SKM-1 treated with dmso at 0.1 percent for 144 hours (cell line): ENCODE measurements at regions not wholly inside any gene's neighbourhood (a gene's known extent, or its start where the extent isn't known, plus 50 kb on each side); places are given as distances from the start of the nearest gene placed in this dataset.

Experiments used
- DNase-seq: peaks from one replicate; lab custom pipeline; 2025; ENCODE audit not compliant: unreplicated experiment; lab: John Stamatoyannopoulos, UW

DNA sequence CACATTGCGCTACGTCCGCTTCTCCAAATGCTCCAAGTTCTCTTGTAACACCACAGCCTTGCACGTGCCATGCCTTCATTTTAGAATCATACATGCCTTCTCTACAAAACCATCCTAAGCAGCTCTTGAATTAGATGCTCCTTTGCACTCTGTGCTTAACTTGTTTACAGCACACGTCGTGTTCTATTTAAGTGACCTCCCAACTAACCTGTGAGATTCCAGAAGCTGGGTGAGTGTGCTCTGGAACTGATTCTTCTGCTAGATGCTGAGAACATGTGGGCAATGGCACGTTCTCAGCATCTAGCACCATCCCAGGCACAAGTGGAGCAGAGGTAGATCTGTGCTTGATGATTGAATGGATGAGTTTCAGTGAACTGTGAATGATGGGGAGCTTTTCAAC, 100.0 kb upstream of the NEDD9 start:
- no peak for DNase-seq

DNA sequence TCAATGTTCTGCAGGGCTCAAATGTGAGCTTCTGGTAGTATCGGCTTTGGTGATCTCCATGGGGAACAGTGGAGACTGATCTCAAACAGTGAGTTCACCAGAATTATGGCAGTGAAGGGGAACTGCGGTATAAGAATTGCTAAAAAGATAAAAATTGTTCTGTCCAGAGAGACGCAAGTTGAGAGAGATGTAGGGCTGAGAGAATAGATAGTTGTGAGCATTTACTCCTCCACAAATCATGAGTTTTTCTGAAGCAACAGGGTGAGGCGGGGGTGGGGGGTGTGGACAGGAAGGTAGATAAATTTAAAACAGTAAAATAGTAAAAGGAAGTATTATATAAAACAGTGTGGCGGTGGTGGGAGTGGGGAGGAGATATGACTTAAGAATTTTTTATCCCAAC, 98.6 kb upstream of the NEDD9 start:
- no peak for DNase-seq

DNA sequence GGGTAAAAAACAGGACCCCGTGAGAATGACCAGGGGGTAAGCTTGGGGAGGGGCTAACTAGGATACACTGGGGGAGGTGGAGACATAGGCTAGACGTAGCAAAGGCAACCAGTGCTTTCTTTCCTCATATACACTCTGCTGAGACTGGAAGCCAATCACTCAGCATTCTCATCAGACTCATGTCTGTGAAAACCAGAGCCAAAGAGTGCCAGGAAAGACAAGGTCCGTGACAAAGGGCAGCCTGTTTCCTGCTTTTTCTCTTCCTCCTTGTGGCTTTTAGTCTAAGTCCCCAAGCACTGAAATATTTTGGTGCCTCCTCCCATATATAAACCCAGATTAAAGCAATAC, 97.9 kb upstream of the NEDD9 start:
- DNase-seq = peak; percentile 40

DNA sequence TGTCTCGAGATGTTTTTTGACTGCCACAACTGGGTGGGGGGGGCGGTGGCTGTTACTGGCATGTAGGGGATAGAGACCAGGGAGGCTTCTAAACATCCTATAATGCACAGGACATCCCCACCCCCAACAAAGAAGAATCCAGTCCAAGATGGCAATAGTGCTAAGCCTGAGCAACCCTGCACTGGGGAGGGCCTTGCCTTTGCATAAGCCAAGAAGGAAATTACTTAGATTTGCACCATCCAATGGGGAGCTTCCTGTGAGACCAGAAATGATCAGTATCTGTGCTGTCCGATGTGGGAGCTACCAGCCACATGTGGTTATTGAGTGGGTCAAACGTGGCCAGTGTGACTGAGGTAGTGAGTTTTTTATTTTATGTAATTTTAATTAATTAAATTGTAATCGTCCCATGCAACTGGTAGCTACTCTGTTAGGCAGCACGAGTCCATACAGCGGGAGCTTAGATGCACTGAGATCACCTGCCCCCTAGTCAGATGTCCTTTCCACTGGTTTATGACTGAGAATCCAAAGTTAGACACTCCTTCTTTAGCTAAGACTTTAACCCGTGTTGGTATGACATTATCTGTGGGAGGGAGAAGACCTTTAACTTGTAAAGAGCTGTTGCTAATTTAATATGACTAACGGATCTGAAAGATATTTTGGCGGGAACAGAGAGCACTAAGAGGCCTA, 97.4 kb upstream of the NEDD9 start:
- no peak for DNase-seq

DNA sequence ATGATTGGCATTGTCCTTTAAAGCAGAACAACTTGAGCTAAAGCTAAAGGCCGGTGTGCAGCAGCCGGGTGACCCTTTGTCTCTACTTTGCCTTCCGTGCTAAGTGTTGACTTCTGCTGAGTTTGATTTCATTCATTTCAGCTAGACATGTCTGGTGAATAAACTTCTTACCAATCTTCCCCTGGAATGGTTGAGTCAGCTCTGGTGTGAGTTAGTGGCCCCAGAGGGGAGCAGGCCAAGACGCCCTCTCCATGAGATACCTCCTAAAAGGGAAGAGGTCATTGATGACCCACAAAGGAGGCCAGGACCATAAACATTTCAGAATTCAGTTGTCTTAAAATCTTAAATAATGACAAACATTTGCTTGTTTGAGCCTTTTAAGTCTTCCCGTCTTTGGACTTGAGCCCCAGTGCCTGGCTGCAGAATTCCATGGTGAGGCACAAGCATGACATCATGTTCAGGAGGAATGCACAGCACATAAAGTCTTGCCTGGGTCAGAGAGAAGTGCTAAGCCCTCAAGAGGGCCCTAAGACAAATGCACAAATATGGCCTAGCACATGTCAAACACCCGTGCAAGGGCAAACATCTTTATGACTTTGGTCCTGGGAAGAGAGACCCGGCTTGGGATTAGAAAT, 96.3 kb upstream of the NEDD9 start:
- DNase-seq = no peak

DNA sequence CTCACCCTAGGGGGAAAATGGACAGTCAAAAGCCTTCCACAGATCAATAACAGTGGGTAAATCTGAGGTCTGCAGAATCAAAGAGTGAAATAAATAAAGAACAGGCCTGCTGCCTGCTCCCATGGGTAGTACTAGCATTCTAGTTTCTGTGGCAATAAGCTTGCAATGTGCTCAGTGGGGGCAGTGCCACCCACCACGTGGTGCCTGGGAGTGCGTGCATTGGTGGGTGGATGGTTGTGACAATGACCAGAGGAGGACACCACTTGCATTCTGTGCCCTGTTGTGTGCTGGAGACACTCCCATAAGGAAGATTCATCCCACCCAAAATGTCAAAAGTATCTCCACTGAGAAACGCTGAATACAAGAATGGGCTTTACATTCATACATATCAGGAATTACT, 95.5 kb upstream of the NEDD9 start:
- DNase-seq = no peak

DNA sequence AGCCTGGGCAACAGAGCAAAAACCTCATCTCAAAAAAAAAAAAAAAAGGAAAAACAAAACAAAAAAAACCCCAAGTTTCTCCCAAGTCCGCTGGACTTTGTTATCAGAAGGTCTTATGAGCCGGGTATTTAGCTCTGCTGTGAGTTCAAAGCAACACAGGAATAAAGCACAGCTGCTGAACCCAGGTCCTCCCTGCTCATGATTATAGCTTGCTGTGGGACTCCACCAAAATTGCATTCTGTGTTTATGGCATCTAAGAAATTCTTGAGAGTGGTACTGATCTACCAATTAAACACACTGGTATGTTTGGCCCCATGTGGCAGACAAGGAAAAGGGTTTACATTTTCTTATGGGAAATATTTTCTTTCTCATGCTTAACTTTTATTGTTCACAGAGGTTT, 93.6 kb upstream of the NEDD9 start:
- no peak for DNase-seq

DNA sequence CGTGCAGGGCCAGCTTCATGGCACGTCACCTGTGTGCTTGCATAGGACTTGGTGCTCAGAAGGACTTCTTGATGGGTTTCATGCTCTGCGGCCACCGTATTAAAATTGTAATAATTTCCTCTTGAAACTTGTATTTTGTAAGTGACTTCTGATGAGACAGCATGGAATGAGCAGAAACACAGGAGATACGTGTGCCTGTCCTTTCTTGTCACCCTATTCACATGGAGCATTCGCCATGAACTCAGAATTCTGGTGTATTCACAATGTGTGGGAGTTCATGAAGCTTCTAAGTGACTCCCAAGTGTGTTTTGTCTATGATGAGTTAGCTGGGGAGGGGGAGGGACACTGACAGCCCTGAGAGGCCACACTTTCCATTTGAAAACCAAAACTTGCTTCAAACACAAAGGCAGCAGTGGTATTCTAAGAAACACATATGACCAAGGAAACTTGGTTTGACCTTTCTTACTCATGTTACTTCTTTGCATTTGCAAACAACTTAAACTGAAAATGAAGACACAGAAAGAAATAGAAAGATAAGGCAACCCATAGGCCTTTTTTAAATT, 92.1 kb upstream of the NEDD9 start:
- DNase-seq = no peak

DNA sequence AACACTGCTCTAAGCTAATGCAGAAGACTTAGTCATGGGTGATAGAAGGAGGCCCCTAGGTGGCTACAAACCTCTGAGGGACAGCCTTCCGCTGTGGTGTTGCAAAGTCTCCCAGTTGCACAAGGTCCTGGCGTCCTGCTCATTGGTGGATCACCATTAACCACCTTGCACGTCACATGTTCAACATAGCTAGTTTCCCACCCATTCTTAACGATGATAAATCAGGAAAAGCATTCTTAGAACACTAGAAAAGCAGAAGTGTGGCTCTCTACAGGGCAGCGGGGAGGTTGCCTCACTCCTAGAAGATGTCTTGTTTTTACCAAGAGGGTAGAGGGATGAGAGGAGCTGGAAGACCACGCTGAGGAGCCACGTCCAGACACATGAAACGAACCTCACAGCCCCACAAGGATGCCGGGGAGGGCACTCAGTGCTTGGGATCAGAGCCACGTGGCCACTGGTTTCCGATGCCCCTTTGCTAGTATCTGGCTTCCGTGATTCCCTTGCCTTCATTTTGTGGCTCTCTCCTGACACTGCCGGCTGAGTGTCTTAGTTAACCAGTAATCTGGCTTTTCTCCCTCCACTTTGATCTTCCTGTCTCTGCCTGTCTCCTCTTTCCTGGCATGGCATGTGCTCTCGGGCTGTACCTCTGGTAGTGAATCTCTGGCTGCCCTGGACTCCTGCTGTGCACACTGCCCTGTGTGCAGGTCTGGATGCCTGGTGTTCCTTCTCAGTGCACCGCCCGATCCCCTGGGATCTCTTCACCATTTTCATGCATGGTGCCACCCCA, 91.4 kb upstream of the NEDD9 start:
- peak; percentile 100 for DNase-seq

DNA sequence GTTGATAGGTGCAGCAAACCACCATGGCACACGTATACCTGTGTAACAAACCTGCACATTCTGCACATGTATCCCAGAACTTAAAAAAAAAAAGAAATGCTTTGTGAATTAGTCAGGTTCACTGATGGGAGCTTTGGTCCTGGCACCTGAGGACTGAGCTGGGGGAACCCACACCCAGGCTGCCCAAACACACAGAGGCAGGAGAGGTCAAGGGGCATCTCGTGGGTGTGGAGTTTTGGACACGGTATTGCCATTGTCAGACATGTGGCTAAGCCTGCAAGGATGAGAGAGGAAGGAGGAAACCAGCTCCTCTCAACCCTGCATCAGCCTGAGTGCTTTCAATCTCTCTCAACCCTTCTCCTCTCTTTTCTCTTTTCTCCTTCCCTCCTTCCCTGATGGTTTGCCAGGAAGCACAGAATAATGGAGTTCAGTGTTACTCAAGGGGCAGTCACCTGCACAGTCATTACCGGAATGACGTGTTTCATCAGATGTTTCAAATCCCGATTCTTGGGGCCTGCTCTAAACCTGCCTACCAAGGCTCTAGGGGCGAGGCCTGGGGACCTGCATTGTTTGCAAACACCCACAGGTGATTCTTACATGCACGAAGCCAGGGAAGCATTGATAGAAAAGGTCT, 89.9 kb upstream of the NEDD9 start:
- DNase-seq = no peak

DNA sequence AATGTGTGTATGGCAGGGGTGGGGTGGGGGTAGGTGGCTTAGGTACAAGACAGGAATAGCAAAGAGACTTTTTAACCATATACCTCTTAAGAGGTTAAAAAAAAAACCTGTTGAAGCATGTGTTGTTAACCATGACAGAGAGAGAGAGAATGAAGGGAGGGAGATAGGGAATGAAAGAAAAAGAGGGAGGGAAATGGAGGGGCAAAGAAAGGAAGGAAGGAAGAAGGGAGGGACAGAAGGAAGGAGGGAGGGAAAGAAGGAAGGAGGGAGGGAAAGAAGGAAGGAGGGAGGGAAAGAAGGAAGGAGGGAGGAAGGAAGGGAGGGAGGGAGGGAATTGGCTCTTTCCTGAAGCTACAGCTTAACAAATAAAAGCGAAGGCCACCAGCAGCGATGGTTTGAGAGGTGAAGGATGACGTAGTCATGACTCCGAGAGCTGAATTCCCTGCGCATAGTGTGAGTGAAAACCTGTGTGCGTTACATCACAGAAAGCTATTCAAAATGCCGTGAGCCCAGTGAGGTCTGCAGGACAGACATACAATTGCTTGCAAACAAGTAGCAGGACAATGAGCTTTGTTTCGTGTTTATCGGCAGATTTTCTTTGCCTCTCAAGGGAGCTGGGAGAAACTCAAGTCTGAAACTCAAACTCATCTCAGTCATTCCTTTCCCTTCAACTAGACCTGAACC, 88.6 kb upstream of the NEDD9 start:
- DNase-seq = no peak

DNA sequence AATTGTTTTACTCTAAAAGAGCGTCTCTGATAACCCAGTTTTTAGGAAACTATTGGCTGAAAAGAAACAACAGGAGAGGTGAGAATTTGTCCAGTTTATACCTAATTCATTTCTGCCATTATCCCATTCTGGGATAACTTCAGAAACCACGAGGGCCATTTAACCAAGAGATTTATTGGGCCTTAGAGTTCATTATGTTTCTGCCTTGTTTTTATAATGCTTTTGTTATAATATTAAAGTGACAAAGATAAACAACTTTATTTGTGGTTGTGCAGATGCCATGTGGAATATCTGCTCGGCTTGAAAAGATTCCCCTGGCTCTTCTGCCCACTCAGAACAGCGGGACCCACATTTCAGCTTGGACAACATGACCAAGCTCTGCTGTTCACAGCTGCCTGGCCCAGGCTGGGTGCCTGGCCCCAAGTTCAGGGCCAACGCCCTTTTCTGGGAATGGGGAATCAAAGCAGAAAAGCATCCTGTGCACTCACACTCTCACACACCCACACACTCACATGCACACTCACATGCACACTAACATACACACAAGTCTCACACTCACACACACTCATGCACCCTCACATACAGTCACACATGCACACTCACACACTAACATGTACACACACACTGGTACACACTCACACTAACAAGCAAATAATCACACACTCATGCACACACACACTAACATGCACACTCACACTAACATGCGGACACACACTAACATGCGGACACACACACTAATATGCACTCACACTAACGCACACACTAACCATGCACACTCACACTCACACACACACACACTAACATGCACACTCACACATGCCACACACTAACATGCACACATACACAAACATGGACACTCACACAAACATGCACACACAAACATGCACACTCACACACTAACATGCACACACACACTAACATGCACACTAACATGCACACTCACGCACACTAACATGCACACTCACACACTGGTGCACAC, 86.7 kb upstream of the NEDD9 start:
- DNase-seq = no peak

DNA sequence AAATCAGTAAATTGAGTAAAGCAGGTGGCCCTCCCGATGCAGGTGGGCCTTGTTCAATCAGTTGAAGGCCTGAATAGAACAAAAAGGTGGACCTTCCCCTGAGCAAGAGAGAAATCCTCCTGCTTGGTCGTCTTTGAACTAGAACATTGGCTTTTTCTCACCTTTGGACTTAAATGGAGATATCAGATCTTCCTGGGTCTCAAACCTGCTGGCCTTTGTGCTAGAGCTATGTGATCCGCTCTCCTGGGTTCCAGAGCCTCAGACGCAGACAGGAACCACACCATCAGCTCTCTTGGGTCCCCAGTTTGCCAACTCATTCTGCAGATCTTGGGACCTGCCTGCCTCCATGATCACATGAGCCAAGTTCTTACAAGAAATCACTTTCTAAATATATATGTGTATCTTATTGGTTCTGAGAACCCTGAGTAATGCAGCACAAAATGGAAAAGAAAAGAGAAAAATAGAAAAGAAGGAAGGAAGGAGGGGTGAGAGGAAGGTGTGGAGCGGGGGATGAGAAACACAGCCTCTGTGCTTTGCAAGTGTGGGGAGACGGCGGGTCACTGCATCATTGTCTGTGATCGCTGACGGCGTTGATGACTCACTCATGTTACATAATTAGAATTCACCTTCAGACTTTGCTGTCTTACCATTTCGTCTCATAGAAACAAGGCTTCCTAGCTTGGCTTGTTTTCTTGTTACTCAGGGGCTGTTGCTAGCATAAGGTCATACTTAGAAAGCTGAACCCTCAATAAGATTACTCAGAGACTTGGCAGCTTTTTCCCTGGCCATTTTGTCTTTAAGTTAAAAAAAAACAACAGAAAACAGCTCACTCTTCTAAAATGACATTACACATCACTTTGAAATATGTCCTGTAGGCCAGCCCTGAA, 85.7 kb upstream of the NEDD9 start:
- peak; percentile 51 for DNase-seq

DNA sequence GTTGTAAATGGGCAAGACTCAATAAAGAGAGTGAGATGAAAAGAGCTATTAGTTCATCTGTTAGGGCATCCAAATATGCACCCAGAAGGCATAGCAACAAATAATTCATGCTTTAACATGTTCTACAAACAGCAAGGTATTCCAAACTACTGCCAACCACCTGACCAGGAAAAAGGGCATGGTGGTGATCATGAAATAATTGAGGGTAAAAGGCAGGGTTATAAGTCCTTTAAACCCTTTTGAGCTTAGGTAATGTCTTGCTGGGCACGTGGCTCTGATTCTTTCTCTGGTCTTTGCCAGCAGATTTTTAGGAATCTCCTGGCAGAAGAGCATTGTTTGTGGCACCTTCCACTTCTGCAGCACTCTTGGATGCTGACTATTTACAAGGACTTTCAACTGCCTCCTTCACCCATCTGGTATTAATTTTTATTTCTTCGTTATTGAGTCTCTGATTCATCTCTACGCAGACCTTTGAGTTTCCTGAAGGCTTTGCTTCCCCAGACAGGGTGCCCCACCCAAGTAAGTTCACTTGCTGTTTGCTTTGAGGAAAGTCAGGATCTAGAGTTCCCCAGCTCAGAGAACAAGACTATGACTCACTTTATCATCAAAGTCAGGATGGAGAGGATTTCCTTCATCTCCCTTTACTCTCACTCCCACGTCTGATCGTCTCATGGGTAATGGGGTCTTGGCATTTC, 83.4 kb upstream of the NEDD9 start:
- no peak for DNase-seq

DNA sequence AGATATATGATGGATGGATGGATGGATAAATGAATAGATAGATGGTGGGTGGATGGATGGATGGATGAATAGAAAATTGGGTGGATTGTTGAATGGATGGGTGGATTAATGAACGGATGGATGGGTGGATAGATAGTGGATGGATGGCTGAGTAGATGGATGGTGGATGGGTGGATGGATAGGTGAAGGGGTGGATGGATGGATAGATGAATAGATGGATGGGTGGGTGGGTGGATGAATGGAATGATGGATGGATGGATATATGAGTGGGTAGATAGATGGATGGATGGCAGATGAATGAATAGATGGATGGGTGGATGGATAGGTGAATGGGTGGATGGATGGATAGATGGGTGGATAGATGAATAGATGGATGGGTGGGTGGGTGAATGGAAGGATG, 80.7 kb upstream of the NEDD9 start:
- no peak for DNase-seq

DNA sequence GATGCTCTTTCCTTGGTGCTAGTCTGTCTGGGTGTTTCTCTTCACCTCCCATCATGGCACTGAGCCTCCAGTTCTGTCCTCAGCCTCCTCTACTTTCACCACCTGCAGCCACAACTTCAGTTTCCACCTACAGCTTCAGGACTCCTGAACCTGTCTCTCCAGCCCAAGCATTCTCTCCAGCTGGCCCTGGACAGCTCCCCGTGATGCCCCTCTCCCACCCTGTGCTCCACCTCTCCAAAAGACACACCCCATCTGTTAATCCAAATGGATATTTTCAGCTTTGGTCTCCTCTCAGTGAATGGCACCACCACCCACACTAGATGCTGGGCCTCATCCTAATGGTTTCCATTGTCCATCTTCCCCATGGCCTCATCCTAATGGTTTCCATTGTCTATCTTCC, 79.5 kb upstream of the NEDD9 start:
- DNase-seq = no peak

DNA sequence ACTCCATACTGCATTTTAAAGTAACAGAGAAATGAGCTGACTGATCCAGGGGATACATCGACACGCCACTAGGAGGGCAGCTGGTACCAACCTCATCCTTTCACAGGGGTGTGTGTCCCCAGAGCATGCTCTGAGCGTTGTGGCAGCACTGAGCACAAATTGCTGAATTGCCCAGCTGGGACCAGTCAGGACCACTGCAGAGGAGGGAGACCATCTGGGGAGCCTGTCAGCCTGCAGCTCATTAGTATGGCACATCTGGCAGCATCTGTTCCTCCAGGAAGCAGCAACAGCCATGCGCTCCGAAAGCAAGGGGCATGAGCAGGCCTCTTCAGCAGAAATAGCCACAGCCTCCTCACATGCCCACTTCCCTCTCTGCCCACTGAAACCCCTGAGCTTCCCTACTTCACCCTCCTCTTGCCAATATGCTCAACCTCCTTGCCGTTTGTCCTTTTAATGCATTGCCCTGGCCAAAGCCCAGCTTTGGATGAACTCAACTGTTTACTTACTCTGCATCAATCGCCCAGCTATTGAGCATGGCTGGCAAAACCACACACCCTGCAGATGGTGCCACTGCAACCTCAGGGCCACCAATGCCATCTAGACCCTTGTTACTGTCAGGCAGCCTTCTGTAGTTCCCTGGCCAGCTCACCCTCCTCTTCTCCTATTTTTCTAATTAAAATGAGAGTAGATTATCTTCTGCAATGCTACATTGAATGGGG, 77.6 kb upstream of the NEDD9 start:
- DNase-seq = no peak

DNA sequence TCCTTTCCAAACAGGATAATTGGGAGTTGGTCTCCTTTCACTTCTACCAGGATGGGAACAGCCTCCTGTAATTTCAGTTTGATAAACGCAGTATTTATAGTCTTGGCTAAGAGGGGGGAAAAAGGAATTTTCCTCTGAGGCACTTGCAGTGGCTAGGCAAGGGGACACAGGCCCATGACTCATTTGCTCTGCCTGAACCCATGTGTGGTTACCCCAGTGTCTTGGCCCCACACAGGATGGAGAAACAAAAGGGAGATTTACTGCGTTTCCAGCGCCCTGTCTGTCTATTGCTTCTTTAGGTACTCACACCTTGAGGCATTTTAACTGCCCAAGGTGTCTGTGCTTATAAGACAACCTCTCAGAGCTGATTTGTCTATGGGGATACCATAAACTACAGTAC, 74.8 kb upstream of the NEDD9 start:
- DNase-seq = no peak
